ENCODE measurements at regions not wholly inside any gene's neighbourhood (a gene's known extent, or its start where the extent isn't known, plus 50 kb on each side); places are given as distances from the start of the nearest gene placed in this dataset.
"Not testable (repeated sequence)": the region's sequence is repeated elsewhere in the genome, so short reads cannot be mapped to it uniquely, and the experiment has no call there.

DNA sequence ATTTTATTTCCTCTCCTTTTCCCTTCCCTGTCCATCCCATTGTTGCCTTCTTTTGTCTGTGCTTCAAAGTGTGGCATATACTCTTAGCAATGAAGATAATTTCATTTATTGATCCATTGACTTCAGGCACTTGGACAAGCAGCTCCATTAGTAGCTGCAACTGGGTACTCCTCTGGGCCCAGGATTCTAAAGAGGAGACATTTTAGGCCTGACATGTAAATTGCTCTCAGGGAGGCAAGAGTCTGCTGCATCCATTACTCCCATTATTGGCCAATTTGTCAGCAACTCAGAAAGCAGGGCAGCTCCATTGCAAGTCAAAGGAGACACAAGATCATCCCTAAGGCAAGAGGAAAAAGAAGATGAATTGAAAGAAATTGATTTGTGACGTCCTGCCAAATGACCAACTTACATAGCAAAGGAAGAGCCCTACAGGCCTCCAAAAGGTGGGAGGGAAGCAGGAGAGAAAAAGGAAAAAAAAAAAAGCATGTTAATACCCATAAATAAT is 1094.1 kb upstream of the FLRT2 start:
- no peak for DNase-seq

DNA sequence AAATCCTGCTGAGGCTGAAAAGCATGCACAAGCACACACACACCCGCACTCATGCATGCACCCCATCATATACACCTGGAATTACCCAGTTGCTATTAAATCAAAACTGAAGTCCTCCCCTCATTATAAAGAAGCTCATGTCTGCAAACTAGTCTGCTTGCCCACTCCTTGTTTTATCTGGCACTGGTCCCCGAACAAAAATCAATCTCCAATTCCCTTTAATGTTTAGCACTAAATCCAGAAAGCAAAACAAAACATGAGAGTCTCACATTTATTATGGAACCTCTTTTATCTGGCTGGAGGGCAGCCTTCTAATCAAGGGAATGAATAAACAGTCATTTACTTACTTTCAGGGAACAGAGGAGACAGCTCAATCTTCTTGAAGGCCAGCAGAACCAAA is 1093.4 kb upstream of the FLRT2 start:
- DNase-seq: no peak

DNA sequence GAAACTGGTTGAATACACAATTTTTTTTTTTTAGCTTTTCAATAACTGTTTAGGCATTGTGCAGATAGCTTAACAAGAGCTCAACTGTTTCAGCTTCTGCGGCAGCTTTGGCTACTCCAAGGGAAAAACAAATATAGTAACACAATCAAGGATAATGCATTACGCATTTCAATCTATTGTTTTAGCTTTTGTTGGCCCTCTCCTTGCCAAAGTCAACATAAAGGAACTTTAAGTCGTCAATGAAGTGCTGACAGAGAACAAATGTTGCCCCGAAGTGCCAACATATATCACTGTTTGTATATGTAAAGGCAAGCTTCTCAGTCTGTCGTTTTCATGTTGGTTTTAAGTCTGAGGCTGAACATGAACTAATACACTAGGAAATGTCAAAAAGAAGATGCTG is 1087.4 kb upstream of the FLRT2 start:
- DNase-seq: no peak

DNA sequence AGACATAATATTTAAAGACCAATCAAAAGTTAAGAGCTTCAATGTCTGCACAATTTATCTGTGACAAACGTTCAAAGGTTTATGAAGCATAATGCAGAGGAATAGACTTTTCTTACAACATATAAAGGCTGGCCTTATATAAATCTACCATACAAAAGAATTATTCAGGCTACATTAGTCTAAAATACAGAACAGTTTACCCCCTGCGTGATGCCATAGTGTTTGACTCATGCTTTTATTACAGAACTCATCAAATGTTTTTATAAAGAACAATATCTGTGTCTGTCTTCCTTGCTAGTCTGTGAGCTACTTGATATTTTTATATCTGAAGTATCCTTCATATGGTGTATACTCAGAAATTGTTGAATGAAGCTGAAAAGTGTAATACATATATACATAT is 1084.5 kb upstream of the FLRT2 start:
- no peak for DNase-seq

DNA sequence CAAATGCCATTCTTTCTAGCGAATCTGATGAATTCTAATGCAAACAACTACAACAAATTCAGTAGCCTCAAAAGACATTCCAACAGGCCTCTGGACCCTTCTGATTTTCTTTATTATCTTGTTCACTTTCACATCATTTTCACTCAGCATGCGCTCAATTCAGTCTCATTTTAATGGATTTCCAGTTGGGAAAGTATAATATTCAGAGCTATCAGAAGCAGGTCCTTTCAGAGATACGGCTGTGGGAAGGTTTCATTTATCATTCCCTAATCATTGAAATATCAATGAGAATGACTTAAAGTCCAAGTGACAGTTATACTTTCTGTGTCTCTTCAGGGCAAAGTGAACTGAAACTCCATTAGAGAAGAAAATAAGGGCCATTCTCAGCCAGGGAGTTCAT is 1083.7 kb upstream of the FLRT2 start:
- no peak for DNase-seq

DNA sequence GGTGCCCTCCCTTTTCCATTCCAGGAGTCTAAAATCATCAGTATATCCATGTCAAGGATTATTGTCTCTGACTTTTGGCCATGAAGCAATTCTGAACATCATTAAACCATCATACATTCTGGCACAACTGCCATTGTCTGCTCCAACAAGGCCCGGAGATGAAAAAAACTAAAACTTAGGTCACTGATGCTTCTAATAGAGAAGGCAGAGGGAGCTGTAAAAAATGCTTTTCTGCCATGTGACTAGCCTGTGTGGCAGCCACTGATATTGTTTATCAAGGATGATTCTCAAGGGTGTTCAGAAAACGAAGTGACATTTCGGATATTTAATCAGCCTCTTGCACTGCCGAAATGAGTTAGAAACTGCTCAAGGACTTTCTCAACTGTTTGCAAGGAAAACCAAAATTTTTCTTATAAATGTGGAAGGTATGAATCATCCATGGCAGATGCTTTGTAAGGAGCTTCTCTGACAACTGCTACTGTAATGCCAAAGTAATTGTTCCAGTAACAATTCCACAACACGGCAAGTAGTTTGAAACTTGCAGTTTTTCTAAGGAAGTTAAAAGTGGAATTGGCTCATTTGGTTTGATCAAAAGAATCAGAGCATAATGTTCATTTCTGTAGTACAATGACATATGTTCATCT is 1076.5 kb upstream of the FLRT2 start:
- DNase-seq: no peak

DNA sequence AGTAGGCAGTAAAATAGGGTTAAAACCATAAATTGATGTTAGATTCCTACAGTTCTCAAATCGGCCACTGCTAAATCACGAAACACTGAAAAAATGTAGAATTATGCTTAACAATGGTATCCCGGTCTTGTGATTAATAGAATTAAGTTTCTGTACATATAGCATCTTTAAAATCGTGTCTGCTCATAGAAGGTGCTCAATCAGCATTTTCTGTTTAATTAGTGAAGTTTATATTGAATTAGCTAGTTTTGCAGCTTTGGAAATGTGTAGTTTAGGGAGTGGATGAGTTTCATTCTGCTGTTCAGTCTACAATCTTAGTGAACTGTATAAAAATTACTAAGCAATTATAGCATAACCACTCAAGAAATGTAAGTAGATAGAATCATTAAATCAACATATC is 1075.8 kb upstream of the FLRT2 start:
- no peak for DNase-seq

DNA sequence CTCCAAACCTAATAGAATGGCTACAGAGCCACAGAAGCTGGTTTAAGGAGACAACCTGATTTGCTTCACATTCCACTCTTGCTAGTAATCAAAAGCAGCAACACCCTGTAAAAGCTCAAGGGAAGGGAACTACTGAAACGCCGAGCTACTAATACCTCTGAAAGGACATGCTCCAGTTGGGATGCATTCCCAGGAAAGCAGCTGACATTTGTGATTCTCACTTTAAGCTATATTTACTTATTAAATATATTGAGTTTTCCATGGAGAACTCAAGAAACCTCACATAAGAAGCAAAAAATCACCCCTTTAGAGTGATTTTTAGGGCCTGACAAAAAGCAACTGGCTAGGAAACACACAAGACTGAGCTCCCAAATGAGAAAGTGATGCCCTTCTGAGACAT is 1073.0 kb upstream of the FLRT2 start:
- DNase-seq: no peak

DNA sequence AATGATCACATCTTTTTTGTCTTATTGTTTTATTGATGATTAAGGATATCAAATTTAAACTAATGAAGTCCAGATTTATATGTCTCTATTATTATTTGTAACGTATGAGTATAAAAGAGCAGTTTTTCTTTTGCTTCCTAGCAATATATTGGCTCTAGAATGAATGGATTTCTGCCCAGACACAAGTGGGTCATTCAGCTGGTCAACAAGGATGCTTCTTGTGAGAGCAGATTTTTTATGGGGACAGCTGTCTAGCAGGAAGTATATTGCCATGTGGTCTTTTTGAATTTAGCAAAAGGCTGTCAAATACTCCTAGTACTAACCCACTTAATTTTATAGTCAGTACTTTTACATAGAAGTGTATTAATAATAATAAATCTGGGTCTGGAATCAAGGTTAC is 1071.1 kb upstream of the FLRT2 start:
- DNase-seq: no peak

DNA sequence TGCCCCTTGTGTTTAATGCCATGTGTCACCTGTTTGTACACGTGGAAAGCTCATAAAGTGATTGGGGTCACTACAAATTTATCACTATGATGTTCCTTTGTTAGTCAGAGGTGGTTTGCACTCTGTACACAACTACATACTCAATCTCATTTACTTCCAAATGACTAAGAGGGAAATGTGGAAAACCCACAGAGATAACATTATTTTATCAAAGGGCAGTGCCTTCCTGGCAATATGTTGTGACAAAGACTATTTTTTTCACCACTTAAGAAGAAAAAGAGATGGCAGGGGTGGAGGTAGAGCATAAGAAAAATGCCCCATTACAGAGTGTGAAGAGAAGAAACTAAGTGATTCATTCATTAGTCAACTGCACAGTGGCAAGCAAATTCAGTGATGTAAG is 1064.1 kb upstream of the FLRT2 start:
- no peak for DNase-seq

DNA sequence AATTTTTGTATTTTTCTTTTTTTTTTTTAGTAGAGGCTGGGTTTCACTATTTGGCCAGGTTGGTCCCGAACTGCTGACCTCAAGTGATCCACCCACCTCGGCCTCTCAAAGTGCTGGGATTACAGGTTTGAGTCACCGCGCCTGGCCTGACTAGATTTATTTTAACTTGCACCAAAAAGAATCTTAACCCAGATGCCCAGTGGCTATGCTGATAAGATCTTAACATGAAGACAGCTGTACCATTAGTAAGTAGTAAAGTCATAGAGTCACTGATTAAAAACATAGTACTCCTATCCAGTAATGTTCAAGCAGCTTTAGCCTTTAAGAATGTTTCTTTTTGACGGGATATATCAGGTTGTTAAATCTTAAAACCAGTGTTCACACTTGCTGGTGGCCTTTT is 1061.8 kb upstream of the FLRT2 start:
- DNase-seq: no peak

DNA sequence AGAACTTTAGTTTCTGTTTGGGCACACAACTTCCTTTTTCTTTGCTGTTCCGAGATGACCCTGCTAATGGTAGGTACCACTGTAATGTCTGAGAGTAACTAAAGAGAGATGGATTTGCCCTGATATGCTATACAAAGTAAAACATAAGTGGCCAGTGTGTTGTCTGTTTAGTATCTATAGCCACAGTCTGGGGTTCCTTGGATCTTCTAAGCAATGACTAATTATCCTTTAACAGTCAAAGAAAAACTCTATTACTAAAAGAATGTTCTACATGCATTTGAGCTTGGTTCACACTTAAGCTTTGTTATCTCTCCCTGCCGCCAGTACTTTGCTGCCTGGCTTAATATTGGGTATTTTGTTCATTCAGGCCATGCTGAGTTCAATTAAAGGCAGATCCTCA is 1051.9 kb upstream of the FLRT2 start:
- no peak for DNase-seq

DNA sequence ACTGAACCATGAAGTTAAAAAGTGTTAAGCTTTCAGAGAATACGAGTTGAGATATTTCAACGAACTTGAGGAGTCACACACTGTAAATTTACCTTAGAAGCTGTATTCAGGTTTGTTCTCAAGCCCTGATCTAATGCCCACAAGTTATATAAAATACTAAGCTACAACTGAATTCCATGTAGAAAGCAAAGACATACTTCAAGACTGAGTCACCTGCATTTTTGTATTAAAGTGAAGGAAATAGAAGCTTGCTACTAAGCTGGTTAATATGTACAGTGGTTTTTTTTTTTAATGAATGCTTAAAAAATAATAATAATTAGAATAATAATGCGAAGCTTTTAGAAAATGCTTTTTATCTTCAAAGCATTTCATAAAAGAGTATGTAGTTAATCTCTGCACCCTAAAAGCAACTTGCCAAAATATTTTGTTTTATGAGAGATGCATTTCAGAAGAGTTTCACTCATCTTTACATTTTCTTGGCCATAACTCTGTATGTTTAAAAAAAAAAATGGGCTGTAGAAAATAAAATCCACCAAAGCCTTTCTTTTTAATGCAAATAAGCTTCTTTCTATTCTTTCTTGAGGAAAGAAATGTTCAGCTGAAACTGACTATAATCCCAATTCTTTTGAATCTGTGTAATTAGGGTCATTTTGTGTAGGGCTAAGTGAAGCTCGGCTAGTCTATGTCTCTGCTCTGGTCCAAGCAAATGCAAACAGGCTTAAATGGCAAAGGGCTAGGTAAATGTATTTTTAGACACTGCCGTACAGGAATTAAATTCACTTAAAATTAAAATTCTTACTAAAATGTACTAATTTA is 1047.5 kb upstream of the FLRT2 start:
- no peak for DNase-seq

DNA sequence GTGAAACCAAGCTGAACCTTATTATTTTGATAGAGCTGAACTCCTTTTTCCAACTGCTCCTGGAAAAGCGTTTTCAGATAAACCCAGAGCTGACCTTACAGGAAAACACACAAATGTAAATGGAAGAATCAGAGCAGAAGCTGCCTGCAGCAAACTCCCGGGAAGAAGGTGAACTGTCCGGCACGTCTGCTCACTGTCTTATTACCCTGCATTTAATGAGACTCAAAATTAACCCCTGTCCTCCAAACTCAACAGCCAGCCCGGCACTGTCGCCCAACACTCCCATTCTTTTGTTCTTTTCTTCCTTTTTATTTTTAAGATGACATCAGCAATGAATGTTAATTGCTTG is 1046.9 kb upstream of the FLRT2 start:
- DNase-seq: no peak

DNA sequence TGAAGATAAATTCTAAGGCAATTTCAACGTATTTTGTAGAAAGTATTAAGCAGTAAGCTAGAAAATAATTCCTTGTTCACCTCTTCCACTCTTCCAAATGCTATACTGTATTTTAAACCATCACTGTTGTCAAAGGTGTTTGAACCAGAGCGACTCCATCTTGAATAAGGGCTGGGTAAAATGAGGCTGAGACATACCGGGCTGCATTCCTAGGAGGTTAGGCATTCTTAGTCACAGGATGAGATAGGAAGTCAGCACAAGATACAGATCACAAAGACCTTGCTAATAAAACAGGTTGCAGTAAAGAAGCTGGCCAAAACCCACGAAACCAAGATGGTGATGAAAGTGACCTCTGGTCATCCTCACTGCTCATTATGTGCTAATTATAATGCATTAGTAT is 1045.7 kb upstream of the FLRT2 start:
- not testable (repeated sequence) for DNase-seq

DNA sequence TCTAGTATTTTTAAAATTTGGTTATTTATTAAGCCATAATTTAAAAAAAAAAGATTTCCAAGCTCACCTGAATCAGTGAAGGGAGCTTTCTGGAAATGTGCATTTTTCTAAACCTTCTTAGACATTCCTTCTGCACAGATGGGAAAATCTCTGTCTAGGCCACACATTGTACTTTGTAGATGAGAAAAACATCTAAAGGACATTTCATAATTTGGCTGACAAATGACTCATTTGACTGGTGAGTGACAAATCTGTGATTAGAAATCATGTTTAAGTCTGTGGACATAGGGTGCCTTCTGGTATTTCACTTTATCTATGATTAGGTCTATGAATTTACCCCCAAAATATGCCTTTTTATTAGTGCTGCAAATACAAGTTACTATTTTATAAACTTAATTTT is 1044.9 kb upstream of the FLRT2 start:
- no peak for DNase-seq

DNA sequence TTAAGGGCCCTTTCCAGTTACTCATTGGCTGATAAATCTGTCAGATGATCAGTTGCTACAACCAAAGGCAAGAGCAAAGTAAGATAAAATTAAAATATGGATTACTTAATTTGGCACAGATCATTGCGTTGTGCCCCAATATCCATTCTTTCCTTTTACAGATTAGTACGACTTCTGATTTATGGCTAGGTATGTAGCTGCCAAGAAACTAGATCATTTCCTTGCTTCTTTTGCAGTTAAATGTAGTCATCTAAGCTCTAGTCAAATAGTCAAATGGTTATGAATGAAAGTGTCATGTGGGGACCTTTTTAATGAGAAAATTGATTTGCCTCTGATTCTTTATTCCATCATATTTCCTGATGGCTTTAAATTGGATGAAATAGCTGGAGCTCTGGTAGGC is 1039.9 kb upstream of the FLRT2 start:
- DNase-seq: no peak

DNA sequence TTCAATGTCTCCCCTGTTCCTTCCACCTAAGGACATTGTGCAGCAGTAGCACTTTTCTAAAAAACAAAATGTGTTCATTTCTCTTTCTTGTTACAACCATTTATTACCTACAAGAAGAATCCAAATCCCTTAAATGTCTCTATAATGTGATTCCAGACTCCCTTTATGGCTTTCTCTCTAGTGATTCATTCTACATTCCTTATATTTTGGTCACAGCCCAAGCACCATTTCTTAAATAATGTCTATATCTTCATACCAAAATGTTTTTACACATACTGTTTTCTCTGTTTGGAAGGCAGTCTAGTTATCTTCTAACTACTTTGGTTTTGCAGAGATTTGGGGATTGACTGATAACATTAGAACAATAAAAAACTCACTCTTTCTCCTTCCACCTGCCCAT is 1037.3 kb upstream of the FLRT2 start:
- DNase-seq: no peak

DNA sequence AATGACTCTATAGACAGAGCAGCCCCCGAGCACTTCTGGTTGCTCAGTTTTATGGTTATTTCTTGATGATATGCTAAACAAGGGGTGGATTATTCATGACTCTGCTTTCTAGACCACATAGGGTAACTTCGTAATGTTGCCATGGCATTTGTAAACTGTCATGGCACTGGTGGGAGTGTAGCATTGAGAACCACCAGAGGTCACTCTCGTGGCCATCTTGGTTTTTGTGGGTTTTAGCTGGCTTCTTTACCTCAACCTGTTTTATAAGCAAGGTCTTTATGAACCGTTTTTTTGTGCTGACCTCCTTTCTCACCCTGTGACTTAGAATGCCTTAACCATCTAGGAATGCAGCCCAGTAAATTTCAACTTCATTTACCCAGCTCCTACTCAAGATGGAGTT is 1036.2 kb upstream of the FLRT2 start:
- no peak for DNase-seq

DNA sequence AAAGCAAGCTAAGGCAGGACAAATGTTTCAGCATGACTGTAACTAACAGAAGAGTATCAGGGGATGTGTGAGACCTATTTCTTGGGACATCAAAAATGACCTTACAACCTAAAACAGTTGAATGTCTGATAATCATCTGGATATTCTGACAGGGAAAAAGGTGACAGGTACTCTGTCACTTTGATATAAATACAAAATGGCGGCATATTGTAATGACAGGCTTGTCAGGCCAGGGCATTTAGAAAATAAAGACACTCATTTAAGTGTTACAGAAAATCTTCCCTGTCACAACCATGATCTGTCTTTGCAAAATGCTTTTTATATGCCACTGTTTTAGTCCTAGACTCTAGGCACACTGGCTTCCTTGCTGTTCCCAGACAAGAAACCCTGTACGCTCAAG is 1033.3 kb upstream of the FLRT2 start:
- no peak for DNase-seq

DNA sequence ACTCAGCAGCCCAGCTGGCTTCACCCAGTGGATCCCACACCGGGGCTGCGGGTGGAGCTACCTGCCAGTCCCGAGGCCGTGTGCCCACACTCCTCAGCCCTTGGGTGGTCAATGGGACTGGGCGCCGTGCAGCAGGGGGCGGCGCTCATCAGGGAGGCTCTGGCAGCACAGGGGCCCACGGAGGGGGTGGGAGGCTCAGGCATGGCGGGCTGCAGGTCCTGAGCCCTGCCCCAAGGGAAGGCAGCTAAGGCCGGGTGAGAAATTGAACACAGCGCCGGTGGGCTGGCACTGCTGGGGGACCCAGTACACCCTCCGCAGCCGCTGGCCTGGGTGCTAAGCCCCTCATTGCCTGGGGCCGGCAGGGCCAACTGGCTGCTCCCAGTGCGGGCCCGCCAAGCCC is 1017.1 kb upstream of the FLRT2 start:
- DNase-seq: not testable (repeated sequence)

DNA sequence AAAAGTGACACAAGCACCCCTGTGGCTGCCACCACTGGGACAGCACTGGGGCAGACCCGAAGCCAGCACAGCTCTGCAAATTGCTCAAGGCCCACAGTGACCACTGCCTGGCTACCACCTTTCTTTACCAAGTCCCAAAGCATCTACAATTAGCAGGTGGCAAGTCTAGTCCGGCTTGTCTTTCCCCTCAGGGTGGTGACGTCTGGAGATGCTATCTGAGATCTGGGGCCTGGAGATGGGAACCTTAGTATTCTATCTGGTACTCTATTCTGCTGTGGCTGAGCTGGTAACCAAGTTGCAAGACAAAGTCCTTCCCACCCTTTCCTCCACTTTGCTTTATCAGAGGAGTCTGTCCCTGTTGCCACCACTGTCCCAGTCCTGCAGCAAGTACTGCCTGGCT is 1010.1 kb upstream of the FLRT2 start:
- no peak for DNase-seq

DNA sequence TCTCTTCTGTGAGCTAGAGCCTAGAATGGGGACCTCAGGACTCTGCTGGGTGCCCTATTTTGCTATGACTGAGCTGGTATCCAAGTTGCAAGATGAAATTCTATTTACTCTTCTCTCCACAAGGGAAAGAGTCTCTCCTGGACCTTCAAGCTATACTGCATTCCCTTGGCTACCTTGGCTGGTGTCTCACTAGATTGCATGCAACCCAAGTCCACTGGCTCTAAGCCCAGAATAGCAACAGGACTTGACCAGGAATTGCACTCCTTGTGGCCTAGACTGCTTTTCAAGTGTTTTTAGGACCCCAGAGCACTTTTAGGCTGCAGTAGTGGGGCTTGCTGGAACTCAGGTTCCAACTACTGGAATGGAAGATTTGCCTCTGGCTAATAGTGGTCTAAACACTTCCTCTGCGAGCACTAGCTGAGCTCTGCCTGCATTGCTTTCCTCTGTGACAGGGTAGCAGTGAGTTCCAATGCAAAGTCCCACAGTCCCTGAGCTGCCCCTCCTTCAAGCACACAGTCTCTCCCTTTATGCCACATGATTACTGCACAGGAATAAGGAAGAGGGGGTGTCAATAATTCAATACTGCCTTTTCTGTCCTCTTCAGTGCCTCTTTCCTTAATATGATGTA is 1009.1 kb upstream of the FLRT2 start:
- DNase-seq: no peak

DNA sequence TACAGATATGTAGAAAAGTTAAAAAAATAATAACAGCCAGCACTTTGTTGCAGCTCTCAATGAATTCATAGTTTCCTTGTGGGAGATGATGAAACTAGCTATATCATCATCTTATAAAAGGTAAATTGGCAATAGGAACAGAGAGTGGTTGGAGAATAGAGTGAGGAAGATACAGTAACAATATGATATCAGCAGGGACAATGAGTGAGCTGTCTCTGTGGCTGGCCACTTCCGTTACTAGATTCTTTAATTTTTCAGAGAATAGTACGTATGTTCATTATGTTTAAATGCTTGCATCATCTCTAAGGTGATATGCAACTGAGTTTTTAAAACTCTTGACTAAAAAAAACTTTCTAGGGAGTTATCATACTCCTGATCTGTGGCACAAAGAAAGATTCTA is 1006.2 kb upstream of the FLRT2 start:
- no peak for DNase-seq

Data from stimulated activated CD4-positive, alpha-beta T cell treated with anti-CD3 and anti-CD28 coated beads, Interleukin-4, amount 100 ng/mL, for 1 hour (primary cell).